H1 (cell line): ENCODE measurements at regions not wholly inside any gene's neighbourhood (a gene's known extent, or its start where the extent isn't known, plus 50 kb on each side); places are given as distances from the start of the nearest gene placed in this dataset.

Source experiments
- CHD2 ChIP-seq: IDR thresholded peaks from 2 replicates; pipeline ENCODE4 v1.6.1; 2012; ENCODE audit warnings: low read length, improper control_type of control experiment
- CREB1 ChIP-seq: IDR thresholded peaks from 2 replicates; pipeline ENCODE4 v1.6.1; 2012; ENCODE audit warnings: inconsistent platforms
- EZH2 ChIP-seq: fragments of 200-600 bp; sonication (generic); IDR thresholded peaks from 2 replicates; pipeline ENCODE4 v1.7.1; 2012; ENCODE audit warnings: low read depth, mild to moderate bottlenecking, moderate library complexity, low read length, inconsistent platforms; ENCODE audit not compliant: severe bottlenecking
- HDAC6 ChIP-seq: IDR thresholded peaks from one replicate; pipeline ENCODE4 v1.7.1; 2012; ENCODE audit warnings: low read depth, mild to moderate bottlenecking, inconsistent platforms, low read length, moderate library complexity
- MAFK ChIP-seq: IDR thresholded peaks from 2 replicates; pipeline ENCODE4 v1.6.1; 2012; ENCODE audit warnings: low read depth, mild to moderate bottlenecking, improper control_type of control experiment, low read length
- POLR2AphosphoS5 ChIP-seq: IDR thresholded peaks from 2 replicates; pipeline ENCODE4 v1.6.1; 2011; ENCODE audit warnings: low read depth, low read length
- RAD21 ChIP-seq, 2 experiments: IDR thresholded peaks in 1 of 2; conservative IDR thresholded peaks in 1 of 2; 2 replicates each; pipeline ENCODE4 v1.6.1; 2011; ENCODE audit warnings: low read depth in 2 of 2, low read length in 2 of 2, improper control_type of control experiment in 1 of 2, inconsistent platforms in 1 of 2, mild to moderate bottlenecking in 1 of 2, moderate library complexity in 1 of 2
- RXRA ChIP-seq: IDR thresholded peaks from 2 replicates; pipeline ENCODE4 v1.6.1; 2011; ENCODE audit warnings: low read depth, mild to moderate bottlenecking, low read length, moderate library complexity; ENCODE audit not compliant: insufficient read depth
- TF ChIP-seq, protein P1 (sequence below), 3 experiments: IDR thresholded peaks; 1 replicate in 2 of 3; 2 replicates in 1 of 3; pipeline versions ENCODE4 v1.5.1 to v1.6.1; 2011; ENCODE audit warnings: low read length in 3 of 3, mild to moderate bottlenecking in 3 of 3, inconsistent platforms in 2 of 3, low read depth in 1 of 3, moderate library complexity in 1 of 3; ENCODE audit not compliant: insufficient read depth in 1 of 3; ENCODE audit errors: control extremely low read depth in 1 of 3

DNA sequence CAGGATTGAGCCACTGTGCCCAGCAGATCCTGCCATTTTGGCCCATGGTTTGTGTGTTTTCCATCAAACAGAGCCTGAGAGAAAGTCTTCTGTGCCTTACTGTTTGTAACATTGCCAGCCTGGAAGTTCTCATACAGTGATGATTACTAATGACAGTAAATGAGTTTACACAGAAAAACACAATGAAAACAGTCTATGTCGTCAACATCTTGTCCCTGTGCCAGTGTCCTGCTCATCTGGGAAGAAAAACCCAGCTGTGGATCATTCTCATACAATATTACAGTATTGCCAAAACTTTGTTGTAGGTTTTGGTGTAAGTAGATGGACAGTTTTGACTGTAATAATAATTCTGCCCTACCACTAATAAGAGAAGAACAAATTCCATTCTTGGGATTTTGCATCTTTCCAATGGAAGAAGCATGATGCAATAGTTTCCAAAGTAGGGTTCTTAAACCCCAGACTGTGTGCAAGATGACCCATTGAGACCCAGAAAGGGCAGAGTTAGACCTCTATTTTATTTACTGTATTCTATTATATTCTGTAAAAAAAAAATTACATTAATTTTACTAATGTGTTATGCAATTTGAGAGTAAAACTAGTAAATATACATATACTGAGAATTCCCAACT, 135.0 kb upstream of the JARID2 start:
- TF ChIP-seq EZH2 (no peak), CHD2 (no peak), CREB1 (no peak), MAFK (no peak), RXRA (no peak), RAD21 (IDR thresholded peaks at IDR 0.05 in 1 of 2, conservative IDR thresholded peaks at IDR 0.05 in 1 of 2; ENCODE audit: low read depth in 2 of 2, low read length in 2 of 2) (no peak), HDAC6 (no peak), POLR2AphosphoS5 (no peak)
- TF ChIP-seq, protein P1, sequence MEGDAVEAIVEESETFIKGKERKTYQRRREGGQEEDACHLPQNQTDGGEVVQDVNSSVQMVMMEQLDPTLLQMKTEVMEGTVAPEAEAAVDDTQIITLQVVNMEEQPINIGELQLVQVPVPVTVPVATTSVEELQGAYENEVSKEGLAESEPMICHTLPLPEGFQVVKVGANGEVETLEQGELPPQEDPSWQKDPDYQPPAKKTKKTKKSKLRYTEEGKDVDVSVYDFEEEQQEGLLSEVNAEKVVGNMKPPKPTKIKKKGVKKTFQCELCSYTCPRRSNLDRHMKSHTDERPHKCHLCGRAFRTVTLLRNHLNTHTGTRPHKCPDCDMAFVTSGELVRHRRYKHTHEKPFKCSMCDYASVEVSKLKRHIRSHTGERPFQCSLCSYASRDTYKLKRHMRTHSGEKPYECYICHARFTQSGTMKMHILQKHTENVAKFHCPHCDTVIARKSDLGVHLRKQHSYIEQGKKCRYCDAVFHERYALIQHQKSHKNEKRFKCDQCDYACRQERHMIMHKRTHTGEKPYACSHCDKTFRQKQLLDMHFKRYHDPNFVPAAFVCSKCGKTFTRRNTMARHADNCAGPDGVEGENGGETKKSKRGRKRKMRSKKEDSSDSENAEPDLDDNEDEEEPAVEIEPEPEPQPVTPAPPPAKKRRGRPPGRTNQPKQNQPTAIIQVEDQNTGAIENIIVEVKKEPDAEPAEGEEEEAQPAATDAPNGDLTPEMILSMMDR (IDR thresholded peaks at IDR 0.05; ENCODE audit: control extremely low read depth in 1 of 3, insufficient read depth in 1 of 3, low read depth in 1 of 3, low read length in 3 of 3) = no peak
